Stimulated activated naive CD8-positive, alpha-beta T cell treated with anti-CD3 and anti-CD28 coated beads, Interleukin-15, Interleukin-2, amounts not matched to agents 100 ng/mL and 50 ng/mL, for 24 hours (primary cell): ENCODE measurements at regions not wholly inside any gene's neighbourhood (a gene's known extent, or its start where the extent isn't known, plus 50 kb on each side); places are given as distances from the start of the nearest gene placed in this dataset.
A peak's percentile ranks its signal among the peaks of the same experiment; 100 is the strongest.

ENCODE experiments used
- H3K27ac Mint-ChIP-seq: one replicate; pipeline ENCODE4 v1.8.0; 2021; ENCODE audit warnings: mild to moderate bottlenecking, mixed read lengths
- H3K27me3 Mint-ChIP-seq: one replicate; pipeline ENCODE4 v1.8.0; 2021; ENCODE audit warnings: mixed read lengths
- H3K36me3 Mint-ChIP-seq: one replicate; pipeline ENCODE4 v1.8.0; 2021; ENCODE audit warnings: low read depth, mixed read lengths
- H3K4me1 Mint-ChIP-seq: one replicate; pipeline ENCODE4 v1.8.0; 2021; ENCODE audit warnings: low read depth, mixed read lengths
- H3K4me3 Mint-ChIP-seq: one replicate; pipeline ENCODE4 v1.8.0; 2021; ENCODE audit warnings: mild to moderate bottlenecking, mixed read lengths
- H3K9me3 Mint-ChIP-seq: one replicate; pipeline ENCODE4 v1.8.0; 2021; ENCODE audit warnings: mixed read lengths

DNA sequence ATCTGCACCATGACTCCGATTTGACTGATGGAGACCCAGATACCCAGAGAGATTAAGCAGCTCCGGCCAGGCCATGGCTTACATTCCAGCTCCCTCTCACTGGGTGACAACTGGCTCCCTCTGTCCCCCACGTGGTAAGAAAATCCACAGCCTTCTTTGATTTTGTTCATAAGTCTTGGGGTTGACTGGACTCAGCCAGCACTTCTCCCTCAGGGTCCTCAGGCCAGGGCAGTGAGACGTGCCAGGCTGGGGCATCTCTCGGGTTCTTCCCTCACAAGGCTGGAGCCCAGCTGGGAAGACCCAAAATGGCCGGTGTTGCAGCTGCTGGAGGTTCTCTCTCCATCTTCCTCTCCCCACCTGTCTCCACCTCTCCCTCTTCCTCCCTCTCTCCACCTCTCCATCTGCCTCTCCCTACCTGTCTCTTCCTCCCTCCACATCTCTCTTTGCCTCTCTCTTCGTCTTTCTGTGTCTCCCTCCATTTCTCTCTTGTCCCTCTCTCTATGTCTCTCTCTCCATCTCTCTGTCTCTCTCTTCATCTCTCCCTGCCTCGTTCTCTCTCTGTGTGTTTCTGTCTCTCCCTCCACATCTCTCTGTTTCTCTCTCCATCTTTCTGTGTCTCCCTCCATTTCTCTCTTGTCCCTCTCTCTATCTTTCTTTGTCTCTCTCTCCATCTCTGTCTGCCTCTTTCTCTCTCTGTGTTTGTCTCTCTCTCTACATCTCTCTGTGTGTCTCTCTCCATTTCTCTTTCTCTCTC, 105.3 kb downstream of the FOXL1 start:
- no peak overlapping the region for H3K27ac Mint-ChIP-seq
- H3K36me3 Mint-ChIP-seq = no peaks in the 10 kb centered on the region

DNA sequence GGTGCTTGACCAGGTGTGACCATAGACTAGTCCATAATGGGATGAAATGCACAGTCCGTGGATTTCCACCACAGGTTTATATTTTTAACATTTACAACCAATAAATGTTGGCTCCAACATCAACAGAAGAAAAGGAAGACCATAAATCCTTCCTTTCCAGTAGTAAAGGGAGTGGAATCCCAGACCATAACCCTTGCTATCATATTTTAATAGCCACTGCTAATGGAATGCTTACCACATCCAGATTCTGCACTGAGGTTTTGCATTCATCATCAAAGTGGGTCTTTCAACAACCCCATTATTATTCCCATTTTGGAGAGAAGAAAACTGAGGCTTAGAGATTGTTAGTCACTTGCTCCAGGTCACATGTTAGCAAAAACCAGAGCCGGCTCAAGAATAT, 106.7 kb downstream of the FOXL1 start:
- no peaks in the 10 kb centered on the region for H3K4me1 Mint-ChIP-seq
- no peak overlapping the region for H3K27ac Mint-ChIP-seq
- H3K9me3 Mint-ChIP-seq = no peaks in the 10 kb centered on the region
- H3K4me3 Mint-ChIP-seq = no peak overlapping the region
- no peaks in the 10 kb centered on the region for H3K36me3 Mint-ChIP-seq
- peaks cover 14% of the 10 kb centered on the region for H3K27me3 Mint-ChIP-seq

More for the DNA sequence above, 105.3 kb downstream of the FOXL1 start:
- H3K9me3 Mint-ChIP-seq = no peaks in the 10 kb centered on the region
- H3K27me3 Mint-ChIP-seq = peaks cover 18% of the 10 kb centered on the region
- no peaks in the 10 kb centered on the region for H3K4me1 Mint-ChIP-seq
- H3K4me3 Mint-ChIP-seq = no peak overlapping the region

- Mint-ChIP-seq H3K4me1 (no peaks in the 10 kb centered on the region), H3K27ac (no peak overlapping the region), H3K4me3 (no peak overlapping the region), H3K27me3 (peaks cover 4% of the 10 kb centered on the region), H3K36me3 (no peaks in the 10 kb centered on the region), H3K9me3 (no peaks in the 10 kb centered on the region)
Measured at GRCh38 chr16:86690970-86691369, 112.6 kb downstream of the FOXL1 start.

GRCh38 chr16:86692426-86692825, 114.1 kb downstream of the FOXL1 start:
- Mint-ChIP-seq H3K4me3 (no peak overlapping the region), H3K27me3 (peaks cover 4% of the 10 kb centered on the region), H3K27ac (no peak overlapping the region), H3K9me3 (no peaks in the 10 kb centered on the region), H3K36me3 (no peaks in the 10 kb centered on the region), H3K4me1 (no peaks in the 10 kb centered on the region)

DNA sequence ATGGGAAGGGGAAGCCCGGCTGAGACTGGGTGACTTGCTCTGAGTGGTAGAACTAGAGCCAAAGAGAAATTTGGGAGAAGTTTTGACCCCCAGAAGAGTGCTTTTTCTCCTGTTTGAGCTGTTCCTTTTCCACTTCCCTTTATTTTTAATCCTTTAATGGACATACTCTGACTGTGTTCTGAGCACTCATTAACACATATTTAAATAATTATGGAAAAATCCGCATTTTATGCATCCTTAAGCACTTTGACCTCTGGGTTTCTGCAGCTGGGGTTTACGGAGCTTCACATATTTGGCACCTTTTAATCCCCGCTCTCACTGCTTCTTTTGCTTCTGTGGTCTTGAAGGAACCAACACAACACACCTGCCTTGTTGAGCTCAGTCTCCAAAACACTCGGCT, 114.7 kb downstream of the FOXL1 start:
- no peaks in the 10 kb centered on the region for H3K4me1 Mint-ChIP-seq
- H3K36me3 Mint-ChIP-seq = no peaks in the 10 kb centered on the region
- no peaks in the 10 kb centered on the region for H3K9me3 Mint-ChIP-seq
- H3K27ac Mint-ChIP-seq = no peak overlapping the region
- H3K4me3 Mint-ChIP-seq = no peak overlapping the region
- H3K27me3 Mint-ChIP-seq = peaks cover 4% of the 10 kb centered on the region

- Mint-ChIP-seq H3K36me3 (no peaks in the 10 kb centered on the region), H3K9me3 (no peaks in the 10 kb centered on the region)
Measured at GRCh38 chr16:86697715-86698114, 119.4 kb downstream of the FOXL1 start.

GRCh38 chr16:86700046-86700945, 121.9 kb downstream of the FOXL1 start:
- H3K4me1 Mint-ChIP-seq = peaks cover 3% of the 10 kb centered on the region
- no peak overlapping the region for H3K4me3 Mint-ChIP-seq
- H3K27ac Mint-ChIP-seq = no peak overlapping the region
- no peaks in the 10 kb centered on the region for H3K36me3 Mint-ChIP-seq
- no peaks in the 10 kb centered on the region for H3K9me3 Mint-ChIP-seq
- peaks cover 7% of the 10 kb centered on the region for H3K27me3 Mint-ChIP-seq

More at GRCh38 chr16:86697715-86698114, 119.4 kb downstream of the FOXL1 start:
- no peak overlapping the region for H3K27ac Mint-ChIP-seq
- H3K27me3 Mint-ChIP-seq = peaks cover 8% of the 10 kb centered on the region
- no peaks in the 10 kb centered on the region for H3K4me1 Mint-ChIP-seq
- H3K4me3 Mint-ChIP-seq = no peak overlapping the region

- no peak overlapping the region for H3K4me3 Mint-ChIP-seq
- H3K27ac Mint-ChIP-seq = no peak overlapping the region
- H3K27me3 Mint-ChIP-seq = peaks cover 7% of the 10 kb centered on the region
- H3K4me1 Mint-ChIP-seq = peaks cover 3% of the 10 kb centered on the region
- no peaks in the 10 kb centered on the region for H3K9me3 Mint-ChIP-seq
- no peaks in the 10 kb centered on the region for H3K36me3 Mint-ChIP-seq
Measured at GRCh38 chr16:86701286-86701975, 123.1 kb downstream of the FOXL1 start.

GRCh38 chr16:86702824-86703588, 124.7 kb downstream of the FOXL1 start:
- Mint-ChIP-seq H3K36me3 (no peaks in the 10 kb centered on the region), H3K9me3 (no peaks in the 10 kb centered on the region), H3K4me1 (peaks cover 3% of the 10 kb centered on the region), H3K27me3 (peaks cover 7% of the 10 kb centered on the region), H3K4me3 (peak overlapping the region; percentile 39), H3K27ac (no peak overlapping the region)

DNA sequence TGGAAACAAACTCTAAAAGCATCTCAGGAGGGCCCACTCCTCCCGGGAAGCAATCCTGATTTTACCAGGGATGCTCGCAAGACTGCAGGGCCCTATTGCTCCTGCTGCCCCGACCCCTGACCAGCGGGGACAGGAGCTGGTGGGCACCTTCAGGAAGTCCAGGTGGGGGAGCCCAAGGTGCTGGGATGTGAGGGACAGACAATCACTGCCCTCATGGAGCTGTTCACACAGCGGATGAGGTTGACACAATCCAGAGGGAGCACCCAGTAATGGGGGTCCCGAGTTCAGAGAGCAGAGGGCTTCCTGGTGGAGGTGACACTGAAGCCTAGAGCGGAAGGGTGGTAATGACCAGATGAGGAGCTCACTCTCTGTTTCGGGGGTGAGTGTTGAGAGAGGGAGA, 126.2 kb downstream of the FOXL1 start:
- H3K4me1 Mint-ChIP-seq = peaks cover 3% of the 10 kb centered on the region
- H3K9me3 Mint-ChIP-seq = peaks cover 3% of the 10 kb centered on the region
- H3K27ac Mint-ChIP-seq = no peak overlapping the region
- H3K27me3 Mint-ChIP-seq = peaks cover 7% of the 10 kb centered on the region
- no peaks in the 10 kb centered on the region for H3K36me3 Mint-ChIP-seq
- no peak overlapping the region for H3K4me3 Mint-ChIP-seq

DNA sequence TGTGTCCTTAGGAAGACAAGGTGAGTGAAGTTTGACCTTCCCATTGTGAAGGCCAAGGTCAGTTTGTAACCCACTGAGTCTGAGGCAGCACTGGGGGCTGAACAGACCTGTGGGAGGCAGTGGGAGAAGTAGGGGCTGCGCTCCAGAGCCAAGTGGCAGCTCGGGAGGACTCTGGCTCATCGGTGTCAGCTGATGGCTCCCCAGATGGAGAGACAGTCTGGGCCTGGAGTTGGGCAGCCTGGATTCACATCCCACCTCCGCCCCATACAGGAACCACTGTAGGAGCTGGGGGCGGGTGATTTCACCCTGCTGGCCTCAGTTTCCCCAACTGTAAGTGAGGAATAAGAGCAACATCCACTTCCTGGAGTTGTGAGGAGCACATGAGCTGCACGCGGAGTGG, 128.4 kb downstream of the FOXL1 start:
- Mint-ChIP-seq H3K9me3 (peaks cover 3% of the 10 kb centered on the region), H3K27me3 (peaks cover 3% of the 10 kb centered on the region), H3K36me3 (no peaks in the 10 kb centered on the region), H3K4me3 (no peak overlapping the region), H3K27ac (no peak overlapping the region), H3K4me1 (peaks cover 3% of the 10 kb centered on the region)

- H3K27ac Mint-ChIP-seq = no peak overlapping the region
- no peaks in the 10 kb centered on the region for H3K36me3 Mint-ChIP-seq
- peaks cover 3% of the 10 kb centered on the region for H3K4me1 Mint-ChIP-seq
- peaks cover 3% of the 10 kb centered on the region for H3K27me3 Mint-ChIP-seq
- H3K9me3 Mint-ChIP-seq = peaks cover 3% of the 10 kb centered on the region
- H3K4me3 Mint-ChIP-seq = no peak overlapping the region
Measured at GRCh38 chr16:86707171-86707570, 128.8 kb downstream of the FOXL1 start.

DNA sequence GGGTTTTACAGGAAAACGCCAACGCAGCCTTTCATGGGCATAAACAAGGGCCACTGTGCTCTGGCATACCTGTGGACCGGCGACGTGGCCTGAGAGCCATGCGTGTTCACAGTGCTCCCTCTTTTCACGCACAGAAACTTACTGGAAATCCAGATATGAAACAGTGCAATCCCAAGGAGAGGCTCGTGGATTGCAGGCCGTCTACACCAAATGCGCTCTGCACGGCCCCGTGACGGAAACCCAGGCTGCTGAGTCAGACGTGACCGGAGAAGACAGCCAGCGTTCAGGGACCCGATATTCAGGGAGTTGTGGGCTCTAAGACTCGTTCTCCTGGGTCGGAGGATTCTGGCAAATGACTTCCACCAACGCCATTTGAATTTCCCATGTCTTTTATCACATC, 129.2 kb downstream of the FOXL1 start:
- peaks cover 3% of the 10 kb centered on the region for H3K4me1 Mint-ChIP-seq
- H3K4me3 Mint-ChIP-seq = no peak overlapping the region
- H3K9me3 Mint-ChIP-seq = peaks cover 3% of the 10 kb centered on the region
- no peaks in the 10 kb centered on the region for H3K36me3 Mint-ChIP-seq
- peaks cover 3% of the 10 kb centered on the region for H3K27me3 Mint-ChIP-seq
- H3K27ac Mint-ChIP-seq = no peak overlapping the region

DNA sequence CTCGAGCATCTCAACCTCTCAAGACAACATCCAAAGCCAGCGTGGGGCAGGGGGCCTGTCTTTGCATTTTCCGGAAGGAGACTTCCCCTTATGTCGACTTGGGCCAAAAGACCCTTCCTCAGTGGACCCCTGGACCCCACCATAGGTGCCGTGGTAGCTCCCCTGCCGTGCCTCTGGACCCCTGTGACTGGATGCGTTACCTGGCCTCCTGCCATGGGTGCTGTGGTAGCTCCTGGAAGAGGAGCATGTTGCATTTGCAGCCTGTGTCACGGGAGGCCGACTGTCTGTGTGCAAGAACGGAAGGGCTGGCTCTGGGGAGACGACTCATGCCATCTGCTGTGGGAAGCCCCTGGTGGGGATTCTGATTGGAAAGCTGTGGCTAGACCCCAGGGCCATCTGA, 130.1 kb downstream of the FOXL1 start:
- Mint-ChIP-seq H3K9me3 (peaks cover 3% of the 10 kb centered on the region), H3K27ac (no peak overlapping the region), H3K27me3 (peaks cover 3% of the 10 kb centered on the region), H3K4me1 (peaks cover 1% of the 10 kb centered on the region), H3K36me3 (no peaks in the 10 kb centered on the region), H3K4me3 (no peak overlapping the region)
